GM19328 (cell line): ENCODE measurements at regions not wholly inside any gene's neighbourhood (a gene's known extent, or its start where the extent isn't known, plus 50 kb on each side); places are given as distances from the start of the nearest gene placed in this dataset.
"Not testable (repeated sequence)": the region's sequence is repeated elsewhere in the genome, so short reads cannot be mapped to it uniquely, and the experiment has no call there.

Source experiments
- ATAC-seq: cut with Tn5 transposase; IDR thresholded peaks from one replicate; pipeline ENCODE4 v1.9.1; 2021; ENCODE audit warnings: mild to moderate bottlenecking, moderate library complexity; ENCODE audit not compliant: unreplicated experiment

DNA sequence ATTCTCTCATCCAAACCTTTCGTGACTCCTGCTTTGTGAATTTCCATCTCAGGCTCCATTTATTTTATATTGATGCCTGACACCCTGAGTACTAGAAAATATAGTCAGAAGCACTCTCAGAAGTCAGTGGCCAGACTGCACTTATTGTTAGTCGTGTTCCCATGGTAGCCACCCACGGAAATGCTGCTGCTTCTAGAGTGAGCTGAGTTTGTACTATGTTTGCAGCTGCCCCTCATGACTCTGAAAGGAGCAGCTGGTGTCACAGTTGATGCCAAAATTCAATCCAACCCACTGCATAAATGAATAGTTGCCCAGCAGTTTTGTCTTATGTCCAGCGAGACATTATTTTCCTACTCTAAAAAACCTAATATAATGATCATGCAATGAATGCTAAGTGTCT is 265.2 kb upstream of the SPHKAP start:
- ATAC-seq: no peak

DNA sequence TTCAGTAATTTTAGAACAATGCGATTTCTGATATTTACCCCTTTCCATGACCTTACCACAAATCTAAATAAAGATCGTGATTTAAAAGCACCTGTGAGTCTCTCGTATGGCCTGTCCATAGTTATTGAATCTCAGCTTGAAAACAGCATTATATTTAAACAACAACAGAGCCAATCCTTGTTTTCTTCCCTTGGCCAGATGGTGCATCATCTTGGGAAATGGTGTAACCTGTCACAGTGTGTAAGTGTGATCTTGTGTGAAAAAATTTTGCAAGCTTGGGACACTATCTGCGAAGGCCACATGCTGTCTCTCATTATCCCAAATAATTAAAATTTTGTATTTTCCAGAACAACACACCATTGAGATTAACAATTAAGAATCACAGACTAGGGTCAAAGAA is 262.7 kb upstream of the SPHKAP start:
- ATAC-seq: no peak

DNA sequence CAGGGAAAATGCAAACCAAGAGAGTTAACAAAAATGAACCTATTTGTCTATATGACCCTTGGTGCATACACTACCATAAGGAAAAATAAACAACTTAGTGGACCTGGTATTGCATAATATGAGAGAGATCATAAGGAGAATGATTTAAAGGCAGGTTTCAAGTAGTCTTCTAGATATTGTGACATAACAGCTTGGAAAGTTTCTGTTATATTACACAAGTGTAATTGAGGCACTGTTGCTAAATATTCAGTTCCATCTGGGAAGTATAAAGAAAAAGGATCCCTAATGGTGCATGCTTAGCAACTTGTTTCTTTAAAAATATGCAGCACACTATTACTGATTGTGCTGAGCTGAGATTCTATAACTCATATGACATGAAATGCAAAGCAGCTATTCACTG is 252.2 kb upstream of the SPHKAP start:
- no peak for ATAC-seq

DNA sequence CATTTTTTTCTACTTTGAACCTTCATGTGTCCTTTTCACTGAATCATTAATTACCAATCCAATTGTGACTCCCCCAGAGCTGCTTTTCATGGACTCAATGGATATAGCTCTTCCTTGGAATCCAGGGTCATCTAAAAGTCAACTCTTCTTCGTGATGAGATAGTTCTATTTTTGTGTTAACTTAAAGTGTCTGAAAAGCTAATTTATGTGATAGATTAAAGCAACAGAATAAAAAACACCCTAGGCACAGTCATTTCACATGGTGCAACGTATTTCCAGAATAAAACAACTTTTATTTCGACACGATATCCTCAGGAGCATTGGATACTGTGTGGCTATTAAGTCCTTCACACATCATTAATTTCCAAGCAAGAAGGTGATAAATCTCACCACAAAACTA is 250.6 kb upstream of the SPHKAP start:
- ATAC-seq: no peak

DNA sequence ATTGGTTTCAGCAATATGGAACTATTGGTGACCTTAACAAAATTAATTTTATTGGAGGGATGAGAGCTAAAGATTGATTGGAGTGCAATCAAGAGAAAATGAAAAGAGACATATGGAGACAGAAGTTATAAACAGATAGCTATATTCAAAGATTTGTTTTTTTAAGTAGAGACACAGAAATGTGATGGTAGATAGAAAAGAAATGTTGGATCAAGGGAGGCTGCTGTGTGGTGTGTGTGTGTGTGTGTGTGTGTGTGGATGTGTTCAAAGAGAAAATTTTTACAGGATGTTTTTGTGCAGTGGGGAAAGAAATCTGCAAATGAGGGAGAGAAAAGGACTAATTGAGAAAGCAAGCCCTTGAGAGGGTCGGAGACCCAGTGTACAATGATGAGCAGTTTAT is 249.5 kb upstream of the SPHKAP start:
- no peak for ATAC-seq

DNA sequence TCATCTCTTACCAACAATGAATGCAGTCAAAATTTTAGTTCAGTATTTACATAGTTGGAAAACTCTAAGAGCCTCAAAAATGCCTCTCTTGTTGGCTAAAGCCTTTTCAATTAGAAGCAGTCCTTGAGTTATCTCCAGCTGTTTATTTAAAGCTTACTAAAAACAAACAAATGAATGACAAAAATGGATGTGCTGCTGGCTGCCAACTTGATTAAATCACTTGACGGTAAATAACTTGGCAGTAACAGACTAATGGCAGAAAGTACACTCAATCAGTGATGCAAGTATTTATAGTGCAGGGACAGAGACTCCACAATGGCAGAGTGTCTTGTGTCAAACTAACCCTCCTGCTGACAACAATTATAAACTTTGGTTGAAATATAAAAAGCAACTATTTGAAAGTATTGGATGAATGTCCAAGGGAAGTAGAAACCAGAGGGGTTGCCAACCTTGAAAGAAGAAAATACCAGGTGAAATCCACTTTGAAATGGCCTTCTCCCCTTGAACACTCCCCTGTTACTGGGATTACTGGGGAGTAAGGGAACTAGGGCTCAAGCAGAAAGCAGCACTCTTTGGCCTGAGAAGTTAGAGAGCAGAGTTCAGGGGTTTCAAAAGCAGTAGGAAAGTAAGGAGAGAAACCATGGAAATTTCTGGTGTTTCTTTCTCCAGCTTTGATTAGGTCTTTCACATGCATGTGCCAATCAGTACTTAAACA is 245.2 kb upstream of the SPHKAP start:
- ATAC-seq: no peak

DNA sequence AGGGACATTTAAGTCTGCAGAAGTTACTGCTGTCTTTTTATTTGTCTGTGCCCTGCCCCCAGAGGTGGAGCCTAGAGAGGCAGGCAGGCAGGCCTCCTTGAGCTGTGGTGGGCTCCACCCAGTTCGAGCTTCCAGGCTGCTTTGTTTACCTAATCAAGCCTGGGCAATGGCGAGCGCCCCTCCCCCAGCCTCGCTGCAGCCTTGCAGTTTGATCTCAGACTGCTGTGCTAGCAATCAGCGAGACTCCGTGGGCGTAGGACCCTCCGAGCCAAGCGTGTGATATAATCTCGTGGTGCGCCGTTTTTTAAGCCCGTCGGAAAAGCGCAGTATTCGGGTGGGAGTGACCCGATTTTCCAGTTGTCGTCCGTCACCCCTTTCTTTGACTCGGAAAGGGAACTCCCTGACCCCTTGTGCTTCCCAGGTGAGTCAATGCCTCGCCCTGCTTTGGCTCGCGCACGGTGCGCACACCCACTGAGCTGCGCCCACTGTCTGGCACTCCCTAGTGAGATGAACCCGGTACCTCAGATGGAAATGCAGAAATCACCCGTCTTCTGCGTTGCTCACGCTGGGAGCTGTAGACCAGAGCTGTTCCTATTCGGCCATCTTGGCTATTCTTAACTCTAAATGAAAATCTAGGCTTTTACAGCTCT is 244.0 kb upstream of the SPHKAP start:
- ATAC-seq: not testable (repeated sequence)

DNA sequence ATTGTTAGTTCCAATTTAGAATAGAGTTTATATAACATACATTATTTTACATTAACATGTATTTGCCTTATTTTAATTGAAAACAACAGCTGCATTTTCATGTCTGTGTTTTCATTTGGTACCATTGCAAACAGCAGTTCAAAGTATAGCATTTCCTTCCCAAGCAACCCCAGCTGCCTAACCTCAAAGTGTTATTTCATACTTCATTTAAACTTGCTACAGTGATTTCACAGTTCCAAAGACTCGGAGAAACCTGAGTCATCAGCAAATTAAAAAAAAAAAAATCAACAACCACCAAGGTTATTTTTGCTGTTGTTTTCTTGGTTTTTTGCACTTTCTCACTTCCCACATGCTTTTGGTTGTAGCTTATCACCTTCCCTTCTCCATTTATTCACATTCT is 236.5 kb upstream of the SPHKAP start:
- no peak for ATAC-seq

DNA sequence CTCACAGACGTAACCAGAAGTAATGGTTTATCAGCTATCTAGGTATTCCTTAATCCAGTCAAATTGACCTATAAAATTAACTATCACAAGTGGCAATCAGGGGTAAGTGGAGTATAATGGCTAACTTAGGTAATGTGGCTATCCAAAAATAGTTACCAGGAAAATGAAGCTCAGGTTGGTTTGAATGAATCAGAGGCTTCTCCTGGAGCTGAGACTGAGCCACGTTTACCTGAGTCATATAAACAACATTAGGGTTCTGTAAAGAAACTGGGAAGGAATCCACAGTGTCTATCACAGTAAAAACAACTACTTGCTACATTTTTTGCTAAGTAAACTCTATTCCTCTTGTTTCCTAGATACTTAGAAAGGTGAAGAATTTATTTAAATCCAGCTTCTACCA is 236.0 kb upstream of the SPHKAP start:
- ATAC-seq: no peak

DNA sequence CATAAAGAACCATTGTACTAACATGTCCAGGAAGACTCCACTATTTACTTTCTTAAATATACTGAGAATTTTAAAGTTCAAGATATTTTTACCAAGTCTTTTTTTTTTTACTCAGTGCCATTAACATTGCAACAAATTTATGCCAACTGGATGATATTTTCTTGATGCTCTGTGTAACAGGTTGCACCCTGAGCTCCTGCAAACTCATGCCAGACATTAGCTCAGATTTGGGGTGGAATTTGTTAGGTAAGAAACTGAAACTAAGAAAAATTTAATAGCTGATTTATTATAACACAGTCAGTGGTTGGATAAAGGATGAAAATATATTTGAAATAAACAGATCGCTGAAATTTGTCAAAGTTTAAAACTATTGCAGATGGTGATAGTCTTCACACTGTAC is 228.6 kb upstream of the SPHKAP start:
- ATAC-seq: no peak

DNA sequence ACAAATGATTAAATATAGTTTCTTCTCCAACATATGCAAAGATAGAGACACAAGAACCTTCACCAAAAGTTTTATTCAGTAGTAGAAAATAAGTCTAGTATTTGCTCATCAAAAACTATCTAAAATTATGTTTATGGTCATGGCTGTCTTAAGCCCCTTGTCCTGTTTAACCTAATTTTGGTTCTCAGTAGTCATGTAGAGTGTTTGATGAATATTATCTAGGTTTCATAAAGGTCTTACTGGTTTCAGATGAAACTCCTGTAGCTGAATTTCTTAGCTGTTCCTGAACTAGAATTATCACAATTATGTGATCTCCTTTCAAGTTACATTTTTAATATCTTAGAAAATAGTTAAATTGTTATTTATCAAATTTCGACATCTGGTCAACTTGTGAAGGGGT is 228.0 kb upstream of the SPHKAP start:
- no peak for ATAC-seq

DNA sequence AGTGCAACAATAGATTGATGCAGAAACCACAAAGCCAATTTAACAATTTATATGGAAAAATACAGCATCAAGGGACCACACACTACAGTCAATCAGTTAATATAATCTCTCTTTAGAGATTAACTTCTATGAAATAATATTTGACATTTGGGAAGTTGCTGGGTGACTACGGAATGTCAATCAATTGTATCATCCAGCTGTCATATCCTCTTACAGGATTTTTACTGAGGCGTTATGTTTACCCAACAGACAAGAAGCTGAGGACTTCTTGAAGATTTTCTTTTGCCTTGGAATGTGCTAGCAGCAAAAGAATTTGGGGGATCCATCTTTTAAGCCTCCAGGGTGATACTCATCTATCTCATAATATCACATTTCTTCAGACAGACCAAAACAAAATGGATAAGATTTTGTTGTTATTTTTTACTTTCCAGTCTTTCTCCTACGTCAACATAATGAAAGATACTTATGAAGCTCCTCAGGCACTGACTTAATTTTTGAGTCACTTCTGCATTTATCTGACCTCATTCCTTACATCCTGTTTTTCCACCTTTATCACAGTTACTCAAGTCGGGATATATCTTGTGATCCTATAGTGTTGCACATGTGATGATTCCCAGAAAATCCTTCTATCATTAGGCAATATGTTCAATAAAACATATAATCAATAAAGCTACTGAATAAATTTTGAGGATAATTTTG is 227.2 kb upstream of the SPHKAP start:
- ATAC-seq: no peak

DNA sequence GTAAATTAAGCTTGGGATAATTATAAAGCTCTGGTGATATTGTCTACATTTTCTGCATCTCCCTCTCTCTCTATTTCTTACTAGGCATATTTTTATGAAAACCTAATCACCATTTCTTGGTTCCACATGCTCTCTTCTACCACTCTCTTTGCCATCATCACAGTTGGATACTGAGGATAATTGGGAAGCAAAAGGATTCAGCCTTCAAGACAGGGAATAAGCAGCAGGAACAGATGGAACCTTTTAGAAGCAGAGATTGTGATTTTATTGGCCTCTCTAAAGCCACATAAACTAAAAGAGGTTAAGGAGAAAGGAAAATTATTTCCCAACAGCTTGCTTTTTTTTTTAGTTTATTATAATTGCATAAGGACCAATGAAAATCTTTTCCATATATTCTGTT is 226.3 kb upstream of the SPHKAP start:
- ATAC-seq: no peak

DNA sequence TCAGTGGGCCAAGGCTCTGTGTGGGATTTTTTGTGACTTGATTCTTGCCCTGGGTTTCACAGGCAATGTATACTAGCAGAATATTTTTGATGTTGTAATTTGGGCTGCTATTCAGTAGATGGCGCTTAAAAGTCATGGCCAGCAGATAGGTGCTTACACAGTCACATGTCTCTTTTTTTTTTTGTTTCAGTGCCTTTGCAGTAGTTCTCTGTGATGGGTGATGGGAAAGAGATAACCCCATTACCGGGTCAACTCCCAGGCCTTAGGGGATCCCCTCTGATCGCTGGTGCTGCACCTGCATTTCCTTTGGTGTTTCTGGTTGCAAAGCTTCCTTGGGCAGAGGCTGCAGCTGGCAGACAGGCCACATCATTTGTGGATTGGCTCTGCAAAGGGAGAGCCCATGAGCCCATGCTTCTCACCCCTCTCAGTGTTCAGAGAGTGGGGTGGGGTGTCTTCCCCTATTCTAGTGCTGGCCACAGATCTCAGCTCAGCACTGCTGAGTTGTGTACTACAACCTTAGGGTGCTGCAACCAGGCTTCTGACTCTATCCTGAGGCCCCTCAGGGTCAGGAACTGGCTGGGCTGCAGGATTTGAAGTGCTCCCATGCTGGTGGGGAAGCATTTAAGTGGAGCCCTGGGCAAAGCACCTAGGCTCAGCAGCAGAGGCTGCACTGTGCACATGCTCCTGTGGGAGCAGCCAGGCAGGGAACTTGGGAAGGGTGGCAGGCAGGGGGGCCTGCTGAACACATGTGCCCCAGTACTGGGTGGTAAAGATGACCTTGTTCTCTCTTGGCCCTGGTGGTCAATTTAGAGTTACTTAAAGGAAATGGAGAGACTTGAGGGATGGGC is 219.8 kb upstream of the SPHKAP start:
- ATAC-seq: no peak

DNA sequence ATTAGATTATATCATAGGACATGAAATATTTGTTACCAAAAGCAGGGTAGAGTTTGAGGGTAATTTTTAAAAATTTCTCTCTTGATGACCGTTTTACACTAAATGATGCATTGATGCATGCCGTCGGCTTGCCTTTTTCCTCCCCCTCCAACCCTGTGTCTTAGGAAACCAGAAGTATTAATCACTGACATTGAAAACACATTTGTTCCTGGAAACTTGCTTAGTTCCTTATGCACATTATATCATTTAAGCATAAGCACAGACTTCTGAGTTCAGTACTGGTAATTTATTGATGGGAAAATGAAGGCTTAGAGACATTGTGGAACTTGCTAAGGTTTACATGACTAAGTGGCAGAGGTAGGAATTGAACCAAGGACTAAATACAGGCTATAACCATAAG is 206.3 kb upstream of the SPHKAP start:
- no peak for ATAC-seq

DNA sequence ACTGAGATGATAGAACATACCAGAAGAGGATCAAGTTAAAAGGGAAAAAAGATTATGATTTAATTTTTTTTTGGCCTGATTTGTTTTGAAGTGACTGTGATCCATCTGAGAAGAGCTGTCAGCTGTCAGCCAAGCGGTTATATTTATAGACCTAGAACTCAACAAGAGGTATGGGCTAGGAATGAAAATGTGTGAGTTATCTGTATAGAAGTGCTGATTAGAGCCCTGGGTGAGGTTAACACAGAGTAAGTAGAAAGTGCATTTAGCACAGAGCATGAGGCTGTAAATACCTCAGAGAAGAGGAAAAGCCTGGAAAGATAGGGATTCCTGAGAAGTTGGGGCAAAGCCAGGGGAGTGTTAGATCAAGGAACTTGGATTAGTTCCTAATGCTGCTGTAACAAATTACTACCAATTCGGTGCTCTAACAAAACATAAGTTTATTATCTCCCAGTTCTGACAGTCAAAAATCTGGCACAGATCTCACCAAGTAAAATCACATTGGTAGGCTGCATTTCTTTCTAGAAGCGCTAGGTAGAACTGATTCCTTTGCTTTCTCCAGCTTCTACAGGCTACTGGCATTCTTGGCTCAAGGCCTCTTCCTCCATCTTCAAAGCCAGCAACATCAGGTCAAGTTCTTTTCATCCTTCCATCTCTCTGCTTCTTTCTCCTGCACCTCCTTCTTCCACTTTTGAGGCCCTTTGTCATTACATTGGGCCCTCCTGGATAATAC is 197.4 kb upstream of the SPHKAP start:
- no peak for ATAC-seq

DNA sequence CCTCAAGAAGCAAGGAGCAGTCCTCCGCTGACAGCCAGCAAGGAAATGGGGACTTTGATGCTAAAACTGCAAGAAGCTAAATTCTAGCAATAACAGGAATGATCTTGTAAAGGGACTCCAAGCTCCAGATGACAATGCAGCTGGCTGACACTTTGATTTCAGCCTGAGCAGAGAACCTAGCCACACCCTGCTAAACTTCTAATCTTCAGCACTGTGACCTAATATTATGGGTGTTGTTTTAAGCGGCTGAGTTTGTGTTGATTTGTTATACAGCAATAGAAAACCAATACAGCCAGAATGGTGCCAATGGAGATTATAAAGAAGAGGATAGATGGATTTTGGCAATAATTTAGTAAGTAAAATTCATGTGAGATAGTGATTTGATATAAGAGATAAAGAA is 196.7 kb upstream of the SPHKAP start:
- ATAC-seq: no peak

DNA sequence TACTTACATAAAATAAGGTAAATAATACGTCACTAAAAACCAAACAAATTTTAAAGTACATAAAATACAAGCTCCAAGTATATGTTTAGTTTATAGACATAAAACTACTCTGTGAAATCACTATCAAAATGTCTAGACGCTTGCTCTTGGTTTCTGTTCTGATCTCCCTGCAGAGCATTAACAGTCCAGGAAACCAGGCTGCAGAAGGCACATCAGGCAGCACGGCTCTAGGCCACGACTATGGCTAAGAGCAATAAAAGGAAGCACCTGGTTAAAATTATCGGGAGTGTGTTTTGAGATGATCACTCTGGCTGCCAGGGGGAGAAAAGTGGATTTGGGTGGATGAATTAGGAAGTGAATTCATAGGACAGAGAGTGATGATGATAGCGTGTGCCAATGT is 196.0 kb upstream of the SPHKAP start:
- ATAC-seq: no peak

DNA sequence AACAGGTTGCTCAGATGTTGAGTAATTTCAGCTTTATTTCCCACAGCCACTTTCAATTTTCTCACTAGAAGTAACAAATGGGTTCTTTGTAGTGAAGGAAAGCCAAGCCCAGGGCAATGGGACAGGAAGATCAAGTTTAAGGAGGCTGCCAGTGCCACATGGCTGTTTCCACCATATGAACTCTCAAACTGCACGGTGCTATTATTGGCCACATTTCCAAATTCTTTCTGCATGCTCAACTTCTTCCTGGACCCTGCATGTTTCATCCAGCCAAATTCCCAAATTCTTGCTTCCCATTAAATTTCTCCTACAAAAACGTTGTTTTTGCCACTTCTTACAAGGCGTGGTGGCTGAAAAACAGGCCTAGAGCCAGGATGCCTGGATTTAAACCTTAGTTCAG is 193.3 kb upstream of the SPHKAP start:
- no peak for ATAC-seq

DNA sequence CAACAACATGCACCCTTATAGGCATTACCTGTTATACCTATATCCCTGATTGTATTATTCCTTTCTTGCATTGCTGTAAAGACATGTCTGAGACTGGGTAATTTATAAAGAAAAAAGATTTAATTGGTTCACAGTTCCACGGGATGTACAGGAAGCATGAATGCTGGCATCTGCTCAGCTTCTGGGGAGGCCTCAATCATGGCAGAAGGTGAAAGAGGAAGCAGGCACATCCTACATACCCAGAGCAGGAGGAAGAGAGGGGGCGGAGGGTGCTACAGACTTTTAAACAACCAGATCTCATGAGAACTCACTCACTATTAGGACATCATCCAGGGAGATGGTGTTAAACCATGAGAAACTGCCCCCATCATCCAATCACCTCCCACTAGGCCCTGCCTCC is 191.7 kb upstream of the SPHKAP start:
- no peak for ATAC-seq

DNA sequence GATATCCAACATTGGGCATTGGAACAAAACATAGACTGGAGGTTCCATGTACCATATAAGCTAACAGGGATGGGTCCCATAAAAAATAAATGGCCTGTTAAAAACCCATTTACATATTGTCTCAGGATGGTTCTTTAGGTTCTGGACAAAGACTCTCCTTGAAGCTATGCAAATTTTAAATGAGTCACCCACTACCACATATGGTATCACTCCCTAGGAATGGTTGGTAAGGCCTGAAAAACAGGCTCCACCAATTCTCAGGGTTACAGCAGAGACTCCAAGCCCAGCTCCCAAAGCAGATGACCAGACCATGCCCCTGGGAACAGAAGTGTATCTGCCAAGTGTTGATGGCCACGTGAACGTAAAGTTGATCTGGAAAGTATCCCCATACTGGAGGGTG is 190.7 kb upstream of the SPHKAP start:
- ATAC-seq: no peak
